ENCODE measurements at regions not wholly inside any gene's neighbourhood (a gene's known extent, or its start where the extent isn't known, plus 50 kb on each side); places are given as distances from the start of the nearest gene placed in this dataset.

DNA sequence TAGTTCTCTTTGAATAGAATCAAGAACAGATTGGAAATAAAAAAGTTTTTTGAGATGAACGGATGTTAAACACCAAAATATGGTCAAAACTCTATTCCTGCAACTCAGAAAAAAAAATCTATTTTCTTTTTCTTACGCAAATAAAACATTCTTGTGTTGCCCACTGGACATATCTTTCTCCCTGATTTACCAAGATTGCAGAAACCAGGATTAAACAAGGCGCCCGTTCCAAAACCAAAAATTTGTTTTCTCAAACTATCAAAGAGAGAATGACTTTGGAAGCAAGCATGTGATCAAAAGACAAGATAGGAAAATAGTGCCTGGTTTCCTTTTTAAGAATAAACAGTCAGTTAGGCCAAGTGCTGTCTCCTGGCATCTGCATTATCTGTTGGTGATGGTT, 273.1 kb downstream of the CLIC5 start:
- Histone ChIP-seq H3K27me3 (ENCODE audit: low read depth) (no peaks in the 10 kb centered on the region), H3K9me3 (no peaks in the 10 kb centered on the region), H3K36me3 (replicated peaks) (no peaks in the 10 kb centered on the region), H3K4me3 (no peak overlapping the region), H3K4me1 (no peaks in the 10 kb centered on the region)
- in situ Hi-C loops (cut with MboI; ENCODE audit: low sequenced_read_pairs): no loop called here
- DNase-seq (ENCODE audit: low spot score in 2 of 2): no peak

DNA sequence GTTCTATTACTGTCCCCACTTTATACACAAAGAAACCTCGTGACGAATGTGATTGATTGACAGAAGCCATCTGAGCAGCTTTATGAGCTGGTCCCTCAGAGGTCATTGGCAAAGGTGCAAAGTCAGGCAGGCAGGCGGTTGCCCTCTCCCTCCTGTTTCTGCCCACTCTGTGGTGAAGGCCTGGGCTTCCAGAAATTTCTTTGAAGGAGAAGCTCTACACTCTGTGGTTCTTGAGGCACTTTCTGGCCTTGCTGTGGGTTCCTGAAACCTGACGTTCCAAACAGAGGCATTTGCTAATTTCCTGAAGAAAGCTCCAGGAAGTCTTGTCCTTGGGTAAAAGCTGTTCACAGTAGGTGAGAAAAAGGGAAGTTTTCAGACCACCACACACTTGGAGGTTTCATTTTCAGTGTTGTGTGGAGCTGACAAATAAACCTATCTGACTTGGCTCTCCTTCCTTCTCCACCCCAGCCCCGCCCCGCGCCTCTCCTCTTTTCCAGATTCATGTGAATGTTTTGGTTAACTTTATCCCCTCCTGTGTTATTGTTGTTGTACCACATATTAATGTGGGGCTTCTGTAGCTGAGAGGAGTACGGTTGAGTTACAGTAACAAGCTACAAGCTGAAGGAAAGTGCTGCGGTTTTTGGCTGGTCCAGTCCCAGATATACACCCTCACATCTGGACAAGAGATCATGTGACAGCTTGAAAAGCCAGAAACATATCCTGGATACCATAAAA, 274.1 kb downstream of the CLIC5 start:
- in situ Hi-C loops (cut with MboI; ENCODE audit: low sequenced_read_pairs): no loop called here
- H3K36me3 ChIP-seq (replicated peaks): no peaks in the 10 kb centered on the region
- no peaks in the 10 kb centered on the region for H3K9me3 ChIP-seq
- no peaks in the 10 kb centered on the region for H3K4me1 ChIP-seq
- no peak overlapping the region for H3K4me3 ChIP-seq
- H3K27me3 ChIP-seq (ENCODE audit: low read depth): no peaks in the 10 kb centered on the region
- DNase-seq (ENCODE audit: low spot score in 2 of 2): no peak

DNA sequence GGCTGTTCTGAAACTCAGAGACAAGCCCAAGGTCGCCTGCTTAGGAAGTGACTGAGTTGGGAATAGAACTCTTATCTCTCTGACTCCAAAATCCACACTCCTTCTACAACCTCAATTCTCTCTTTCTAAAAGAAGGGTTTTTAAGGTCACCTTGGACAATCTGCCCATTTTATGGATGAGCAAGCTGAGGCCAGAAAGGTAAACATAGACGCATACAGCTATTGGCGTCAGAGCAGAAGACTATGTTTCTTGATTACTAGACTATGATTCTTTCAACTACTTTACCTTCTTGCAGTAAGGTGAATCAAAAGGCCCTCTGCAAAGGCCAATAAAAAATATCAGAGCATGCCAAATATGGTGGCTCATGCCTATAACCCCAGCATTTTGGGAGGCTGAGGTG, 276.6 kb downstream of the CLIC5 start:
- Histone ChIP-seq H3K36me3 (replicated peaks) (no peaks in the 10 kb centered on the region), H3K4me1 (no peaks in the 10 kb centered on the region), H3K9me3 (no peaks in the 10 kb centered on the region), H3K4me3 (no peak overlapping the region), H3K27me3 (ENCODE audit: low read depth) (peaks cover 3% of the 10 kb centered on the region; the same call in 1 of the 2 replicates)
- in situ Hi-C loops (cut with MboI; ENCODE audit: low sequenced_read_pairs): no loop called here
- DNase-seq (ENCODE audit: low spot score in 2 of 2): no peak

DNA sequence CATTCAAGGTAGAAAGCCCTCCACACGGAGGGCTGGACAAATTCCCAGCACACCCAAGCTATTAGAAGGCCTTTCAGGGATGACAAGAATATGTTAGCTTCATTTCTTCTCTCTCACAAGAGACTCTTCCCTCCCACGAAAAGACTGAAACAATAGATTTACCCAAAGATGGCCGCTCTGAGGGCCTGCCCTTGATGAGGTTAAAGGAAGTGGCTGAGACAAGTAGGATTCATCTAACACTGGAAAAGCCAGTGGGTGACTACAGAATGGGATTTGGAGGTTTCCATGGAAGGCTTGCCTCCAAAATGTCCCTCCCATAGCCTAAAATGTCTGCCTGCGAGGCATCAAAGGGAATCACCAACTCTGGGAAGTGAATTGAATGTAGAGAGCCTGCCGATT, 277.6 kb downstream of the CLIC5 start:
- H3K27me3 ChIP-seq (ENCODE audit: low read depth): peaks cover 8% of the 10 kb centered on the region; the same call in 1 of the 2 replicates
- in situ Hi-C loops (cut with MboI; ENCODE audit: low sequenced_read_pairs): no loop called here
- H3K4me3 ChIP-seq: no peak overlapping the region
- no peaks in the 10 kb centered on the region for H3K4me1 ChIP-seq
- no peak for DNase-seq (ENCODE audit: low spot score in 2 of 2)
- H3K36me3 ChIP-seq (replicated peaks): no peaks in the 10 kb centered on the region
- H3K9me3 ChIP-seq: no peaks in the 10 kb centered on the region

DNA sequence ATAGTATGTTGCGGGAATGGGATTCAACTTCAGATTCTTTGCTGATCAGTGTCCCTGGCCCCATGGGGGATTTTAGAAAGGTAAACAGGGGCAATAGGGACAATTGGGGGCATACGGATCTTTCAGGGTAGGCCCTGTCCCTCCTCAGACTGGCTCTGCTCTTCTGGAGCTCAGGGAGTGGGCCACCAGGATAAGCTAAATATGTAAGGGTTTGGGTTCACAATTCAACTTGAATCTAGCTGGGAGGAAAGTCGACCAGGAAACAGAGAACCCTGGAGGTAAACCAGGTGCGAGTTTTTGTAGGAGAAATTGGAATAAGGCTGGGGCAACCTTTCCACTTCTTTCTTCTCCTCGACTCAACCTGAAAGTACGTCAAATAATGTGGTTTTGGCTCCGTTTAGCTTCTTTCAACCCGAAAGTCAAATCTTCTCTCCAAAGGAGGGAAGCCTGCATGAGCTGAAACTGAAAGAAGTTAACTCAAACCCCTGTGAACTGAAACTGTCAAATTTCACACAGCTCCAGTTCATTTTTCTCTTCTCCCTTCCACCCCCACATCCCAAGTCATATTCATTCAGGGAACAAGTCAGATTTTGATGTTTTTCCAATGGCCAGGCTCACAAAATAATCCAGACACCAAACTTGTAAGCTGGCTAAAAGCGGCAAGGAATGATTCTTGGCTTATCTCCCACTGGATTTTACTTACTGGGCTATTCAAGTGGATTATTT, 278.2 kb downstream of the CLIC5 start:
- H3K4me1 ChIP-seq: no peaks in the 10 kb centered on the region
- H3K9me3 ChIP-seq: no peaks in the 10 kb centered on the region
- peaks cover 8% of the 10 kb centered on the region; the same call in 1 of the 2 replicates for H3K27me3 ChIP-seq (ENCODE audit: low read depth)
- no peak overlapping the region for H3K4me3 ChIP-seq
- in situ Hi-C loops (cut with MboI; ENCODE audit: low sequenced_read_pairs): no loop called here
- H3K36me3 ChIP-seq (replicated peaks): no peaks in the 10 kb centered on the region
- DNase-seq (ENCODE audit: low spot score in 2 of 2): no peak

DNA sequence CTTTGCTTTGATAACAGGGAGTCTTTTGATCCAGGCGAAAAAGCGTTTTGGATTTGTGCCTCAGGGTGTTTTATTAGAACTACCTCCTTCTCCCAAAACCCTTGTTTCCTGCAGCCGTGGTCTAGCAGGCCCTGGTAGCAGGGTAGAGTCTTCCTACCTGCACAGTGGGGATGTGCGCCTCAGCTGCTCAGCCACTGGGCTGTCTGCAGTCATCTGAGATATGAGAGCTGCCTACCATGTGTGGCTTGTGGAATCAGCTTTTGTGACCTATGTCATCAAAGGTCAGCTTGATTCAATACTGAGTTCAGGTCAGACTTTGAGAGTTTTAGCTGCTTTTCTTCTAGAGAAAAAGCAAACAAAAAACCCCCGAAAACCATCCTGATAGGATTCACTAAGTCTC, 279.5 kb downstream of the CLIC5 start:
- no peak for DNase-seq (ENCODE audit: low spot score in 2 of 2)
- Histone ChIP-seq H3K9me3 (no peaks in the 10 kb centered on the region), H3K4me3 (no peak overlapping the region), H3K4me1 (no peaks in the 10 kb centered on the region), H3K27me3 (ENCODE audit: low read depth) (peaks cover 8% of the 10 kb centered on the region; the same call in 1 of the 2 replicates), H3K36me3 (replicated peaks) (no peaks in the 10 kb centered on the region)
- in situ Hi-C loops (cut with MboI; ENCODE audit: low sequenced_read_pairs): no loop called here

DNA sequence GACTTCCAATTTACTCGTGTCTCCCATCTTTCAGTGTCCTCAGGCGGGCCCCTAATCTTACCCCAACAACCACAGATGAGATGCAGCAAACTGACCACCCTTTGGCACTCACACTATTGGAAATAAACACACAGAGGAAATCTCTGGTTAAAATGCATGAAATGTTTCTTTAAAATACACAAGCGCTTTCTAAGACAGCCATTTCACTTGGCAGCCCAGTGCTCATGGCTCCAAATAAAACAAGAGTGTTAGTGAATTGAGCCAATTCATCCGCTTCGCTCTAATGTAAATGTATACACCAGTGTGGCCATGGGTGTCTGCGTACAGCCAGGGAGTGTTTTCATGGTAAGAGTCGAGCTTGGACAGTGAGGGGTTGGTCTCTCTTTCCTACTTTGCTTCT, 282.9 kb downstream of the CLIC5 start:
- Histone ChIP-seq H3K4me3 (no peak overlapping the region), H3K9me3 (no peaks in the 10 kb centered on the region), H3K27me3 (ENCODE audit: low read depth) (peaks cover 8% of the 10 kb centered on the region; the same call in 1 of the 2 replicates), H3K4me1 (no peaks in the 10 kb centered on the region), H3K36me3 (replicated peaks) (no peaks in the 10 kb centered on the region)
- in situ Hi-C loops (cut with MboI; ENCODE audit: low sequenced_read_pairs): no loop called here
- DNase-seq (ENCODE audit: low spot score in 2 of 2): no peak

DNA sequence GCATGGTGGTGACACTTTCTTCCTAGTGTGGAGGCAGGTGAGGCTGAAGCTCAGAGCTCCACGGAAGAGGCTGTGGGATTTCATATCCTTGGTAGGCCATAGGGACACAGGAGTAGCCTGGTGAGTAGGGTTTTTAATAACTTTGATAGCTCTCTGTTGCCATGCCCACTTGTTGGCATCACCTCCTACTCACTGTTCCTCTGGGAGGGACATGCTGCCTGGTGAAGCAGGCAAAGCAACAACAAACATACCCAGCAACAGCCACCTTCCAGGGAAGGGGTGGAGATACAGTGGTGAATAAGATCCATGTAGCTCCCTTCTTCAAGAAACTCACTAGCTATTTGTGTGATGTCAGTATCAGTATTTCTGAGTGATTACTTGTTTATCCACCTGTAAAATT, 285.4 kb downstream of the CLIC5 start:
- Histone ChIP-seq H3K4me3 (no peak overlapping the region), H3K4me1 (no peaks in the 10 kb centered on the region), H3K27me3 (ENCODE audit: low read depth) (peaks cover 8% of the 10 kb centered on the region; the same call in 1 of the 2 replicates), H3K36me3 (replicated peaks) (no peaks in the 10 kb centered on the region), H3K9me3 (no peaks in the 10 kb centered on the region)
- DNase-seq (ENCODE audit: low spot score in 2 of 2): no peak
- in situ Hi-C loops (cut with MboI; ENCODE audit: low sequenced_read_pairs): no loop called here

DNA sequence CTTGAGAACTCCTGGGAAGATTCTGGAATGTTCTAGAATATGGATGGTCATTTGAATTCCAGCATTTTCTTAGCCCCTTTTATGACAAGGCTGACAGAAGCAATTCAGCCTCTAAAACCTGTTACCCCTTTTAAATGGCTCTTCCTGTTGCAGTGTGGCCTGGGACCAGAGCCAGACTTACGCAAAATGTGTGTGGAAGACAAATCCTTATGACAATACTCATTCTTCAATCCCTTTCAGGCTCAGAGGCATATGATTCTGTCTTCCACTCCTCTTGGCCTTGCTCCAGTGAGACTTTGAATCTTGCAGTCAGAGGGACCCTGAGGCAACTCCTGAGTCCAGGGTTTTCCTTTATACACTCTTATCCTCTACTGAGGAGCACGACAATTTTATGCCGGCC, 287.0 kb downstream of the CLIC5 start:
- in situ Hi-C loops (cut with MboI; ENCODE audit: low sequenced_read_pairs): no loop called here
- H3K27me3 ChIP-seq (ENCODE audit: low read depth): peaks cover under 1% of the 10 kb centered on the region; the same call in 1 of the 2 replicates
- no peaks in the 10 kb centered on the region for H3K9me3 ChIP-seq
- no peak for DNase-seq (ENCODE audit: low spot score in 2 of 2)
- no peaks in the 10 kb centered on the region for H3K36me3 ChIP-seq (replicated peaks)
- no peak overlapping the region for H3K4me3 ChIP-seq
- no peaks in the 10 kb centered on the region for H3K4me1 ChIP-seq

DNA sequence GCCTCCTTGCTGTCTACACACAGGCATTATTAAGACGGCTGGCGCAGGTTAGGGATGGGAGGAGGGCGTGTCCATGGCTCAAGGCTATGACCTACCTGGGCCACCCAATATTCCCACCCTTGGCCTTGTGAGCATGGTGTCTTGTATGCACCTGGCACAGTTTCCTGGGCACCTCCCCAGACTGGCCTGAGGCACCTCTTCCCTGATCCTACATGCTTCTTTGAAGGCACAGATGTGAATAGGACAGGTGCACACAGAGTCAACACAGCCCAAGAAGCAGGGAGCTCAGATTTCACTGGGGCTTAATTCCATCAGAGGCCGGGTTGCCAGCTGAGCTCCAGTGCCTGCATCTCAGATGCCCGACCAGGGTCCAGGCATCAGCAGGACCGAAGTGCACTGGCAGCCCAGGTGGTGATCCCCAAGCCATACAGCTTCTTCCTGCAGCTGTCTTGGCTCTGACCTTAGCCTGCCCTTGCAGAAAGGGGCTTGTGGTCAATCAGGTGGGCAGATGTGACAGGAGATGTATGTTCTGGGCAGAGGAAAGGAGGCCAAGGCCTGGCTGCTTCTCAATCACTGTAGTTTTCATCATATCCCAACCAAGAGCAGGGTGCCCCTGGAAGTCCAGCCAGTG, 287.7 kb downstream of the CLIC5 start:
- no peak for DNase-seq (ENCODE audit: low spot score in 2 of 2)
- Histone ChIP-seq H3K36me3 (replicated peaks) (no peaks in the 10 kb centered on the region), H3K27me3 (ENCODE audit: low read depth) (no peaks in the 10 kb centered on the region), H3K4me1 (no peaks in the 10 kb centered on the region), H3K4me3 (no peak overlapping the region), H3K9me3 (no peaks in the 10 kb centered on the region)
- in situ Hi-C loops (cut with MboI; ENCODE audit: low sequenced_read_pairs): no loop called here

DNA sequence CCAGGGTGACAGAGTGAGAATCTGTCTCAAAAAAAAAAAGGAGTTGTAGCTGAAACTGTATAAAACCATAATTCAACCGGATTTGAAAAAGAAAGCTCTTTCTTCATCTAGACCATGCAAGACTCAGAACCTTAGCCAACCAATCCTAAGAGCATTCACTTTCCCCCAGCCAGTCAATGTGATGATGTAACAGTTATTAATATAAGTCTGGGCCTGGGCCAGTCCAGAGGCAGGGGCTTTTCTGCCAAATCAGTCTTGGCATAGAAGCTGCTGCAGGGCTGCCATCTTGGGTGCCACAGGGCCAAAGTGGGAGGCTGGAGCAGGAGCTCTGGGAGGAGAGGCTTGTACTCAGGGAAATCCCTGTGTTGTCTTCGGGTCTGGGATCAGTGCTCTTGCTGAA, 288.4 kb downstream of the CLIC5 start:
- no peaks in the 10 kb centered on the region for H3K9me3 ChIP-seq
- no peaks in the 10 kb centered on the region for H3K36me3 ChIP-seq (replicated peaks)
- H3K27me3 ChIP-seq (ENCODE audit: low read depth): no peaks in the 10 kb centered on the region
- no peak for DNase-seq (ENCODE audit: low spot score in 2 of 2)
- in situ Hi-C loops (cut with MboI; ENCODE audit: low sequenced_read_pairs): no loop called here
- no peaks in the 10 kb centered on the region for H3K4me1 ChIP-seq
- H3K4me3 ChIP-seq: no peak overlapping the region

DNA sequence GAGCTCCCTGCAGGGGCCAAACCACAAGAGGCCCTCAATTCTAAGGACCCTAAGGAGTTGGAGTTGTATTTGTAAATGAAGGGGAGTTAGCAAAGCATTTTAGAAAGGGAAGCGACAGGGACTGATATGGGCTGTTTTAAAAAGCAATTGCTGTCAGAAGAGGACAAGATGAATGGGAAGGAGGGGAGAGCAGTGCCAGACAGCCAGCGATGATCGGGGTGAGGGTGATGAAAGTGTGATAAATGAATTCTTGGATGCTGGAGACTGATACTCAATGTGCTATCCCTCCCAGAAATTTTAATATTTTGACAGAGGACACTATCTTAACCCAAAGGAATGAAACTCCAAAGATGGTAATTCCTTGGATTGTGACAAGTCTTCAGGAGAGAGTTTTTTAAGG, 289.2 kb downstream of the CLIC5 start:
- Histone ChIP-seq H3K27me3 (ENCODE audit: low read depth) (no peaks in the 10 kb centered on the region), H3K4me1 (no peaks in the 10 kb centered on the region), H3K9me3 (no peaks in the 10 kb centered on the region), H3K36me3 (replicated peaks) (no peaks in the 10 kb centered on the region), H3K4me3 (no peak overlapping the region)
- in situ Hi-C loops (cut with MboI; ENCODE audit: low sequenced_read_pairs): no loop called here
- DNase-seq (ENCODE audit: low spot score in 2 of 2): no peak

DNA sequence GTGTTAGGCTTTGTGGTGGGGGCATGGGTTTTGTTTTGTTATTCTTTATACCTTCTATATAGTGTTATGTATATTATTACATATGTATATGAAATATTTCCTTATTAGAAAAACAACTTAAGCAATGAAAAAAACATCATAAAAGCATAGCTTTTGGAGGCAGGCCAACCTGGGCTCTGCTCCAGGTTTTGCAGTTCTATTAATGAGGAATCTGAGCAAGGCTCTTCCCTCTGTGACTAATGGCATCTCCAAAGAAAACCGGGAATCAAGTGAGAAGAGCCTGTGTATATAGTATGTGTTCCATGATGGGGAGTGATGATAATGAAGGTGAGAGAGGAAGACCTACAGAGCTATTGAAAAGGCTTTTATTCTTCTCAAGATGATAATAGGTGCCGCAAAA, 291.1 kb downstream of the CLIC5 start:
- DNase-seq (ENCODE audit: low spot score in 2 of 2): no peak
- Histone ChIP-seq H3K4me1 (no peaks in the 10 kb centered on the region), H3K27me3 (ENCODE audit: low read depth) (no peaks in the 10 kb centered on the region), H3K4me3 (no peak overlapping the region), H3K9me3 (no peaks in the 10 kb centered on the region), H3K36me3 (replicated peaks) (no peaks in the 10 kb centered on the region)
- in situ Hi-C loops (cut with MboI; ENCODE audit: low sequenced_read_pairs): no loop called here

DNA sequence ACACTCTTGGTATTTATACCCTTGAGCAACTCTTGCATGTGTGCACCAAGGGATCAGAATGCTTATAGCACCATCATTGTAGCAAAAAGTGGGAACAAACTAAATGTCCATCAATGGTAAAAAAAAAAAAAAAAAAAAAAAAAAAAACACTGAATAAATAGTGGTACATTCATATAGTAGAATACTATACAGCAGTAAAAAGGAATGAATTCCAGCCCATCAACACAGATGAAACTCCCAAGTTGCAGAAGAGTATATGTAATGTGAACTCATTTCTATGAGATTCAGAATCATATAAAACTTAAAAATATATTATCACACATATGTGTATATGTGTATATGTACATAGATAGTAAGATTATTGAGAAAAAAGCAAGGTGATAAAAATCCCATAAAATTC, 291.6 kb downstream of the CLIC5 start:
- Histone ChIP-seq H3K9me3 (no peaks in the 10 kb centered on the region), H3K4me1 (no peaks in the 10 kb centered on the region), H3K36me3 (replicated peaks) (no peaks in the 10 kb centered on the region), H3K4me3 (no peak overlapping the region), H3K27me3 (ENCODE audit: low read depth) (no peaks in the 10 kb centered on the region)
- DNase-seq (ENCODE audit: low spot score in 2 of 2): no peak
- in situ Hi-C loops (cut with MboI; ENCODE audit: low sequenced_read_pairs): no loop called here
